Fibroblast of lung (primary cell): ENCODE measurements at regions not wholly inside any gene's neighbourhood (a gene's known extent, or its start where the extent isn't known, plus 50 kb on each side); places are given as distances from the start of the nearest gene placed in this dataset.

Experiments used
- CTCF ChIP-seq, 2 donors: IDR thresholded peaks in 1 of 2; conservative IDR thresholded peaks in 1 of 2; 1 replicate in 1 of 2; 2 replicates in 1 of 2; pipeline ENCODE4 v1.5.1; 2011 to 2012; ENCODE audit warnings: low read length in 2 of 2, control low read depth in 1 of 2, inconsistent platforms in 1 of 2, low read depth in 1 of 2, mild to moderate bottlenecking in 1 of 2
- EZH2 ChIP-seq: IDR thresholded peaks from 2 replicates; pipeline ENCODE4 v1.5.1; 2012; ENCODE audit warnings: low read length, control low read depth, mild to moderate bottlenecking; ENCODE audit errors: missing control alignments

- no peak for TF ChIP-seq CTCF (conservative IDR thresholded peaks at IDR 0.05 in 1 of 2, IDR thresholded peaks at IDR 0.05 in 1 of 2; ENCODE audit: low read depth in 1 of 2, low read length in 2 of 2)
- no peak for TF ChIP-seq EZH2
Measured at GRCh38 chr12:131418121-131418520, 292.8 kb upstream of the SFSWAP start.
